HG02981 (cell line): ENCODE measurements at regions not wholly inside any gene's neighbourhood (a gene's known extent, or its start where the extent isn't known, plus 50 kb on each side); places are given as distances from the start of the nearest gene placed in this dataset.

Source experiments
- ATAC-seq: cut with Tn5 transposase; IDR thresholded peaks from one replicate; pipeline ENCODE4 v1.9.1; 2021; ENCODE audit warnings: mild to moderate bottlenecking, moderate library complexity; ENCODE audit not compliant: unreplicated experiment

DNA sequence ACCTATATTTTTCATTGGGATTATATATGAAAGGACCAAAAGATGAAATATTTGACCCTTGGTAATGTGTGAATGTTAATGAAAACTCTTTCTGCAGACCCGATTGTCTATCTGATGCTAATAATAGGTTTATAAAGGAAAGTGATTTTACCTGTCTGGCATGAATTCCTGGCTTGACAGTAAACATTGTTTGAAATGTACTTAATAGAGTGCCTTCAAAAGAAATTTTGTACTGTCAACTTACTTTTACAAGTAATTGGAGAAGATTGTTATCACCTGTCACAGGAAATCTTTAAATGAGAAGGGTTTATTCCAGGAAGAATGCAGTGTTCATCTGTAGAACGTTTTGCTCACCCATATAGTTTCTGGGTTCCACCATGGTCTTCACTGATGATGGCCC is 588.2 kb downstream of the INHBA start:
- ATAC-seq = no peak

DNA sequence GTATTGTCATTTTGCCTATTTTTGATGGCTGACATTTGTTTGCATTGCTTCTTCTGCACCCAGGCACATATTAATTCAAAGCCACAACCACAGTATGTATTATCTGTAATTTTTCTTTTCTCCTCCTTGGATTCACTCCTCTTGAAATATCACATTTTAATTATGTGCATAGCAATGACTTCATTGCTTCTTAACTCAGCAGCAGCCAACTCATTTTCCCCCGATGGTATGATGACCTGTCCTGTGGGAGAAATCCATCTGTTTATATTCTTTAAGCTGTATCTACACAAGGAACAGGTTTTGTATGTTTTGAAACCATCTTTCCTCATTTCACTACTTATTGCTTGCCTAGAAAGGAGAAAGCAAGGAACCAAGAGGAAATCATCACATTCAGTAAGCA is 588.8 kb downstream of the INHBA start:
- ATAC-seq = no peak

DNA sequence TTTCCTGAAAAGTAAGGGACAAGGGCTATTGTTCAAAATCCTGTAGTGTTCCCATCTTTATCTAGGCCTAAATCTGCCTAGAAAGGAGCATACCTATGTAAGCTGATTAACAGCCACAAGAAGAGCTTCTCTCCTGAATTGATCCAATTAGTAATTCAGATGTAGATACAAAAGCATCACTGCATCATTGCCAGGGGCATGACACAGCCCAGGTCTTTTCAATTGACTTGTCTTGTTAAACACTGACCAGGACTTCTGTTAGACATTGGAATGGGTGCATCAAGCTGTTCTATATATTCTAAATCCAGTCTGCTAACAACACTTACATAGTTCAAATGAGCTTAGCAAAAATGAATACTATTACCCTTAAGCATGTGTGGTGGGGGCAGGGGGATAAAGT is 589.2 kb downstream of the INHBA start:
- ATAC-seq = no peak

DNA sequence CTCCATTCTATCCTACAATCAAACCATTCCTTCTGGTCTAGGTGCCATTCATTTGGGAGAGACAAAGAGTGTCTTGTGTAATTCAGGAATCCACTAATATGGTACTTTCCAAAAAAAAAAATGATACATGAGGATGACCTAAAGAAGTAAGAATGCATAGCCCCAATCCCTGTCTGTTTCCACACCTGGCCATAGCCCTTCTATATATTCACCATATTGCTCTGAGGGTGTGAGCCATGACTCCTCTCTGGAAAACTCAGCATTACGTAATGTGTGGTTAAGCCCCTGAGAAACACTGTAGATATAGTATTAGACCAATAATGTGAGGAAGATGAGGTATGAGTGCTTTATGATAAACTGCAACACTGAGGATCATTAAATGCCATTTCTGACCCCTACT is 592.7 kb downstream of the INHBA start:
- no peak for ATAC-seq

DNA sequence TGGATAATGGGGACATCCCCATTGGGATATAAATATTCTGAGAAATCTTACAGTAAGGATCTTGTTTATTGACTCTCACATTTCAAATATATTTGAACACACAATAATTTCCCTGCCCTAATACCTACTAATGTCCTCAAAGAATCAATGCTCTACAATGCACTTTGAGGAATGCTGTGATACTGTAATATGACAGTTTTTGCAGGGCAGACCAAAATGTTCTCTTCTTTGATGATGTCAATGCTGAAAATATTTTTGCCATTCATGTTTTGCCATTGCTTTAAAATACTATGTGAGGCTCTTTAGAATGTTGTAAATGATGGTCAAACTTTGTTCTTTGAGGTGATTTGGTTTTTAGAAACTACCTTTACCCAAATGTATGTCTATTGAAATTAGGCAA is 594.1 kb downstream of the INHBA start:
- ATAC-seq = no peak

DNA sequence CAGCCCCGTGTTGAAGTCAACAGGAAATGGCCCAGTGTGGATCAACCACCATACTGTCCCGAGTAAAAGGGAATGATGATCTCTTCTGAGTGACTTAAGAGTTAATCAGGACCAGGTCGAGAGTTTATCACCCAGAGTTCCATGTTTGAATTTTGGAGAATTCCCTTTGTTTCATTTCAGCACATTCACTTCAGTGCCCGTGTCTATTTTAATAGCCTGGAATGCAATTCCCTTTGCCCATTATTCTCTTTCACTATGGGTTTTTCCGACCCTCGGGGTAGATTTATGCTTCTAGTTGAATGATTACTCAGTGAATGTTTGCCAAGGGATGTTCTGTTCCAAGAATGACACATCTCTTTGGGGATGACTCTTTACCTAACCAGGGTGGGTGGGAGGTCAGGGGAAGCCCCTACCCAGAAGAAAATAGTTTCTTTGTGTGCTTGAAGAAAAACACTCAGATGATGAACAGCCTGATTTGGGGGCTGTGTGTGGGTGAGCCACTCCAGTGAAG is 594.9 kb downstream of the INHBA start:
- no peak for ATAC-seq

DNA sequence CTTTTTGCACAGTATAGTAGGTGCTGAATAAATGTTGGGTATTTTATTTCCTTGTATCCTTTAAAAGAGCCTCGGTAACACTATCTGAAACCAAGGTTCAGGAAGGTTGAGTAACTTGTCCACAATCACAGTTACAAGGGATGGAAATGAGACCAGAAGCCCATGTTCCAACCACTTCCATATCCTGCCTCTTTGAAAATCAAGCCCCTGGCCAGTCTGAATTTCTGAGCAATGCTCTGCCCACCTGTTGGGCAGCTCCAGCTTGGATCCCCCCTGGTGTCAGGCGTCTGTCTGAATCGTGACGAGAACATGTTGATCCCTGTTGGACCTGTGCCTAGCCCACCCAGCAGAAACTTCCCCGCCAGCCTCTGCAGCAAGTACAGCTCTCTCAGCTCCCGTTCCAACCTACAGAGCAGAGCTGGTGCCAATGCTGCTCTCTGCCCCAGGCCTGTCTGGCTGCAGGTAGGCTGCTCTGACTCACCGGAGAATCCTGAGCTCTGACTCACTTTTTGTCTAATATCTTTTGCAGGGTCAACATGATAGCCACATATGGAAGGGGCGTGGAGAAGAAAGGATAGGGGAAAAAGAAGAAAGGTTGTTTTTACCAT is 595.5 kb downstream of the INHBA start:
- ATAC-seq = peak; percentile 43

DNA sequence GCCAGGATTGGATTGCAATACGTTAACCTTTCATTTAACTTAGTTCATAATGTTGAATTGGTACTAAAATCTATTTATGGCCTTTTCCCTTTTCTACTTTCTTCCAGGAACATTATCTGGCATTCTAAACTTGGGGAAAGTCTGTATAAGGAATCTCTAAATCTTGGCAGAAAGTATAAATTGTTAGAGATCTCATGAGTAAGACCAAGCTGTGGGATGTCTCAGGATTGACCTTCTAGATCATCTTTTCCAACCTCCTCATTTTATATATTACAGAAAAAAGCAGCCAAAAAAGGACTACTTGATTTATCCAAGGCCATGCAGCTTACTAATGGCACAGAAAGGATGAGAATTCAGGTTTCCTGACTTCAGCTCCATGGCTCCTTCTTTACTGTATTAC is 598.3 kb downstream of the INHBA start:
- ATAC-seq = no peak

DNA sequence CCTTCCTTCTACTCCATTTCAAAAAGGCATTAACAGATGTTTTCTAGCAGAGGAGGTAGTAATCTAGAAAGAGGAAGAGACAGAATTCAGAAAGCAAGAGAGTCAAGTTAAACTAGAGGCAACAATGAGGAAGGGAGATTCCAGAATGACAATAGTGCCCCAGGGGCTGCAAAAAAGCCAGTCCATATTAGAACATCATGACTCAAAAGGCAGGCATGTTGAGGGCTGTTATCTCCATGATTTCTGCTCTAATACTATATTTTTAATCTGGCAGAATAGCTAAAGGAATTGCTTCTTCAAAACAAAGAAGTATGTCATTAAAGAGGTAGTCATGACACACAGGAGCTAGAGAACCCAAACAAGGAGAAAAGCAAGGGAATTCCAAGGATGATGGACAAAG is 599.6 kb downstream of the INHBA start:
- peak; percentile 53 for ATAC-seq

DNA sequence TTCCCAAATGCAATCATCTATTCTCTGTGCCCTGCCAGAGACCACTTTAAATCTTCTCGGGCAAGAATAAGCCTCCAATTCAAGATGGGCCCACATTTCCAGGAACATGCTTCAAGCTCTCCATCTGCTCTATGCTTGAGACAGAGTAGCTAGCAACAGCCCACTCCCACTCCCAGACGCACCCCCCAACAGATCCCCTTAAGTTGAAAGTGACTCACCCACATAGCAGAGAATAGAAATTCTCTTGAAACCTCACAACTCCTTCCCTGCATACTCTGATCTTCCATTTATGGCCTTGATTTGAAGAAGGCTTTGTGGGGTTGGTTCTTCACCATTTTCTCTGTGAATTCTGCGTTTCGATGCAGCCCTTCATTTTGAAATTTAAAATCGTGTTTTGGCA is 604.0 kb downstream of the INHBA start:
- no peak for ATAC-seq

DNA sequence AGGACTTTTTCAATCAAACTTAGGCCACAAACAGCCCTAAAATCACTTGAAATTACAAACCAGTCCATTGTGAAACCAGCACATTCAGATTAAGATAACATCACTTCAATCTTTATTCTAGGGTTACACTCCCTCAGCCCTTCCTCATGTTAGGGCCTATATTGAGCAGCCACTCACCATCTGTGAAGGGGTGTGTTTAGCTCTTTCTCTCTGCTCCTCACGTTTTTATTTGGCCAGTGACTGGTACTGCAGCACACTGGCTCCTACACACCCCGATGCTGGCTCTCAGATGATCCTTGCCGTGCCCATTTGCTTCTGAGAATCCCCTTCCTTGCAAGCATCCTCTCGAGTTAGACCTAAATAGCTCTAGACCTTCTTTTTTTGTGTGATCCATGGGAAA is 604.5 kb downstream of the INHBA start:
- ATAC-seq = no peak

DNA sequence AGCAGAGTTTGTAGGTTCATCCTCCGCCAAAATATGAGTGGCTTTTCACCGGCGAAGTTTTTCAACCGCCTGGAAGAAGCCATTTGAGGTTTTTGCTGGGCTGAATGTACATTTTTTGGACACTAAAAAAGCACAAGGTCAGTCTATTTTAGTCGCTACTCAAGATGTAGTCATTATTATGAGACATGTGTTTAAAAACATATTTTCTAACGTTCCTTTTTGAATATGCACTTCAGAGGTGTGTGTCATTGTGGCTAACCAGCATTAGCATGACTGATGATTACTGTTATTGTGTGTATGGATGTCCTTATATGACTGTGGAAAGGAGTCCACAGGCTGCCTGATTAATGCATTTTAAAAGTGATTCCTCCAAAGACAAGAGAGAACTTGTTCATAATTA is 605.4 kb downstream of the INHBA start:
- no peak for ATAC-seq

DNA sequence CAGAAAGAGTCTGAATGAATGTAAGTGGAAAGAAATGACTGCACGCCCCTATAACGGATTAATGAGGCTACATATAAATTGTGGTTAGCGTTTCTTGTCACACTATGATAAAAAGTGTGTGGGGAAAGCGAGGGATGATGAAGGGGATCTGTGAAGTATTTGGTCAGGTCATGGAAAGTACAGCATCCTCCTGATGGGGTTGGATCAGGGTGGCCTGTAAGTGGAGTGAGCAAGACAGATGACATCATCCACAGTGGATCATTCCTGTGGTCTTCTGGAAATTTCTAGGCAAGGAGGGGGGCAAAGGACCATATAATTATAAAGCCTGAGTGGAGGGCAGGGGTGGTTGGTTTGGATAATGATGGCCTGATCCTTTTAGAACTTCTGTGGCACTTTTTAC is 606.0 kb downstream of the INHBA start:
- no peak for ATAC-seq

DNA sequence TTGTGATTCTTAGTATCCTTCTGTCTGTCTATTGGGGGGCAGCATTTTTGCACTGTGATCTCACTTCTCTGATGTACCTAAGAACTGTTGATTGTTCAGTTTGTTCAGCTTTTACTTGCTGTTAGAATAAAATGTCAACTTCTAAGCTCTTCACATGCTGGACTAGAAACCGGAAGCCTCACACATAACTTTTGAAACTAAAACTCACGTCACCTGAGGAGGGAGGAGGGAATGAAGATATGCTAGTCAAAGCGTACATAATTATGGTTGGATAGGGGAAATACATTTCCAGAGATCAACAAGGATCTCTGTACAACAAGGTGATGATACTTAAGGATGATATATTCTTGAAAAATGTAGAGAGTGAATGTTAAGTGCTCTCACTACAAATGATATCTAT is 609.7 kb downstream of the INHBA start:
- no peak for ATAC-seq

DNA sequence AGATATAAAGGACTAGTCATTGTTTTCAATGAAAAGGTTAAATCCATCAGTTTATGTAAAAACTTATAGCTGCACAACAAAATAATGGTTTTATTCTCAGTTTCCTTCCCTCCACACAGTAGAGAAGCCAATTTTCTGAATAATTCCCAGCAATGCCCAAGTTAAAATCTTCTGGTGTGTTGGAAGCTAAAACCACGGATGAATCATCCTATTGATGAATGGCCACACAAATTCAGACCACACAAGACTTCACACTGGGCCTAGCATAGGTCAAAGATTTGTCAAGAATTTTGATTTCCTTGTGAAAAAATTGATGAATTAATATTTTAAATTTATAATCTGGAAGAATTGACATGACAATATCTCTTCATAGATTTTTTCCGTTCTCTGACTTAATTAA is 617.6 kb downstream of the INHBA start:
- ATAC-seq = no peak

DNA sequence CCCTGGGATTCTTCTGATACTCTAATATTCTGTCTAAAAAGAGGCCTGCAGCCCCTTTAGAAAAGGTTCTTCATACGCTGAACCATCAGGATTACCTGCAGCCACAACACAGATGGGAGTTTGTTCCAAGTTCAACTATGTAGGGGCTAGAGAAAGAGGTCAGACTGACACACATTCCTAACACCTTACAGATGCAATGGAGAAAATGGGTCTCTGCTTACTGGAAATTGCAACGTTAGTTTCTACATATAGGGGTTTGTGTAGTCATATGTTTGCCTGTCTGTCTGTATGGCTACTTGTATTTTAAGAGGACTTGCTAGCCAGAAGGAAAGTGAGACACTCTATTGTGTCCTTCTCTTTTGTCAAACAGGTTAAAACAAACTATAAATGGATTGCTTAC is 618.5 kb downstream of the INHBA start:
- no peak for ATAC-seq

DNA sequence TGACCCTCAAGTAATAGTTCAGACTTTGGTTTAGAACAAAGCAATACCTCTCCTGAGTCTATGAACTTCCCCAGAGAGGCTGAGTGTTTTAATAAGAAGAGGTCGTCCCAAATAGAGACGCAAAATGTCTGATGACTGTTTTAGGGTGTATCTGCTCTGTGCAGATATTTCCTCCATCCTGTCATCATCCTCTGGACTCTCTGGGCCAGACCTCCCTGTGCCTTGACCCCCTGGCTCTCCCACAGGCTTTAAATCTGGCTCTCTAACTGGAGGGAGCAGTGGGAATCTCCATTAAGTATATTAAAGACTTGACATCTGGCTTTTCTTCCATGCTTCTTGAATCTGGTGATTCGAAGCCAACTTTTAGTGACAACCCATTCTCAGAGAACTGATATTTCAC is 633.3 kb downstream of the INHBA start:
- no peak for ATAC-seq

DNA sequence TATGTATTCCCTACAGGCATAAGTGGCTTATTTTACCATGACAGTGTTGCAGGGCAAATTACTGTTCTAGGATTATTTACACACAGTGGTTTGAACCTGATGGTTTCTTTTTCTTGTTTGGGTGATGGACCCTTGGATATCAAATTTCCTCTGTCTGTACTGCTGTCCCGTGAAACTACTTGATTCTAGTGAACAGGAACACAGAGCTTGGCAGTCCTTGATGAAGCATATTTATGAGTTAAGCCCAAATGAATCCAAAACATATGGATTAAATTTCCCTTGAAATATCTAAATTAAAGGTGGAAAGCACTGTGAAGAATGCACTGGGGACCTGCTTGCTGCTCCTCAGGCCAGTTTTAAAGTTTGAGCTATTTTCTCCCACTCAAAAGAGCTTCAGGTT is 635.3 kb downstream of the INHBA start:
- ATAC-seq = no peak

DNA sequence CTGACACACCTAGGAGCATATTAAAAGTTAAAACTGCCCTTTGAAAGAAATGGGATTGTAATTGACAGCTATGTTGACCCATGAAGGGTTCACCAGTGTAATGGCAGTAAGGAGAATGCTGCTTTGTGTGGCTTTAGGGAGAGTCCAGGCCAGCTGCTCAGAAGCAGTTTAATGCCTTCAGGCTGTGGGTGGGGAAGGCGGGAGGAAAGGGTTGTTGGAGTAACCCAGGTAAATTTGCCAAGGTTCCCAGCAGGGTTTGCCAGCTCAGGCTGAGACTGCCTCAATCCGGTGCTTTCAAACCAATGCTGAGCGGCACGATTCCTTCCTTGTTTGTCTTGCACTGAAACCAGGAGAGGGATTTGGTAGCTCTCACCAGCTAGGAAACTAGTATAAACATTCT is 637.2 kb downstream of the INHBA start:
- no peak for ATAC-seq

DNA sequence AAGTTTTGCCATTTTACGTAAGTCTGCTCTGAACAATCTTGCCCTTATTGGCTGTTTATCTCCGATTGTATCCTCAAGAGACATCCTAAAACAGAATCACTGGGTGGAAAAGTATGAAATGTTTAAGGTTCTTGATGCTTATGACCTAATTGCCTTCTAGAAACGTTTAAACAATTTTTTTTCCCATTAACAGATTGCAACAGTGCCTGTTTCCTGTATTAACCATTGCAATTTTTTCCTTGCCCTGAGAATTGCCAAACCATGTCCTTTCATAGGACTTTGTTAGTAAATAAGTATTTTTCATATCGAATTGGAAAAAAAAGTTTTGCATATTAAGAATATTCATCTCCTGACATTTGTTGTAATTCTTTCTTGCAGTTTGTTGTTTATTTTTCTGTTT is 639.8 kb downstream of the INHBA start:
- no peak for ATAC-seq

DNA sequence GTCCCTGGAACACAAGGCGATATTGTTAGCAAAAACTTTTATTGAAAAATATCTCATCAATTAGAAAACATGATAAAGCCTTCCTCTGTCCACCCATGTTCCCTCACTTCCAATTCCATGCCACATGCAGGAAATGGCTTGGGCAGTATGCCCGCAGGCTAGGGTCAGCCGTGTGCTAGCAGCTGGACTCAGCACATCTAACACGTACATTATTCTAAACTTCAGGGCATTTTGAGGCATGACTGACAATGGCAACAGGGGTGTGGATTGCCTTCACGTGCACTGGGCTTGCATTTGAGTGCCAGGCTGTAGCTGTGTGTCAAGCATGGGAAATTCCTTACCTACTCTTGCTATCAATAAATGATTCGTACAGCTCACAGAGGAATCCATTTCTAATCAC is 642.1 kb downstream of the INHBA start:
- ATAC-seq = no peak

DNA sequence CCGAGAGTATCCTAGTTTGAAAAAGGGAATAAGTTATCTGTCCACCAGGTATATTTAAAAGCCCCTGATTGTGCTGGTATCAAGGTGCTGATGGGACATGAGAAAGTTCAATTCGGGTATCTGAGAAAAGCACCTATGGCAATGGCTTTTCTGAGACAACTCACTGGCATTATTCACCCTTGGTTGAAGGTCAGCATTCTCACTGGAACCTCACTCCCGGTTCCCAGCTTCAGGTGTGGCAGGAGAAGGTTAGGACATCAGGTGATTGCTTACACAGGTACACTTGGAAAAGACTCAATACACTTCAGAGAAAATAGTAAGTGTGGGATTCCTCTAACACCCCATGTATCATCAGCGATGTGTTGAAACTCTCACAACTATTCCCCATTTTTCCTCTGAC is 643.1 kb downstream of the INHBA start:
- no peak for ATAC-seq

DNA sequence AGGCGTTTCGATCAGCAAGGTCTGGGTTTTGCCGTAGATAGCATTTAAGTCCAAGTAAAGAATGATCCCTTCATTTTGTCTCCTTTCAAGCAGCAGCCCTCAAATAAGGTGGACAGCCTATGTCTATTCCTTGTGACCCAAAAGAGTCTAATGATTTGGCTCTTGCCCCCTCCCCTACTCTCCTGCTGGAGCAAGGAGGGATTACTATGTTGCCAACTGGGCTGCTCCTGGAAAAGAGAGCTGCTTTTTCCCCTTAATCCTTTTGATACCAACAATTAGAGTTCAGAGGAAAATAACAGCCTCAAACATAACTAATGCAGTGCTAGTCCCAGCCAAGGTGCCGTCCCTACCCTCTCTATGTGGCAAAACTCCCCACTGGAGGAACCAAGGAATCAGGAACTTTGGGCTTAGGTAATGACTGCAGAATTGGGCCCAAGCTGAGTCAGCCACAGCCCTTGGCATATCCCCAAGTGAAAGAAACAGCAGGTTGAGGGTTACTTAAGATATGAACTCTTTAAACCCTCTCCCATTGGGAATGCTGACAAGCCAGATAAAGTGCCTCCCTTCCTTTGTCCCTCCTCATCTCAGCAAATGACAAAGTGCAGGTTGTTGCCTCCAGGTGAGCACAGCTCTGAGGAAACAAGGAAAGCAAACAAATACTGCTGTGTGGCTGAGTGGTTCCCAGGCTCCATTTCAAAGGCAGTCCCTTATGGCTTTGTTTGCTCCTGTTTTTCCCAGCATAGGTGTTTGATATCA is 643.7 kb downstream of the INHBA start:
- no peak for ATAC-seq
